Spleen (tissue), 7 donors: ENCODE measurements at regions not wholly inside any gene's neighbourhood (a gene's known extent, or its start where the extent isn't known, plus 50 kb on each side); places are given as distances from the start of the nearest gene placed in this dataset.

Experiments used
- CTCF ChIP-seq, 11 experiments: fragments of 200-600 bp in 7 of 11; fragments of 450-650 bp in 4 of 11; sonication (generic) in 4 of 11; IDR thresholded peaks in 8 of 11; conservative IDR thresholded peaks in 3 of 11; 1 replicate in 7 of 11; 2 replicates in 4 of 11; pipeline versions ENCODE4 v1.4.0 to v1.8.0; 2016 to 2021; ENCODE audit warnings: antibody characterized with exemption in 11 of 11, inconsistent platforms in 4 of 11, mild to moderate bottlenecking in 1 of 11
- POLR2AphosphoS5 ChIP-seq, 3 donors: sonication (generic); formaldehyde crosslinking; IDR thresholded peaks; one replicate each; pipeline ENCODE4 v1.5.1; 2017; ENCODE audit warnings: antibody characterized with exemption in 3 of 3
- donor health status: DM: no; HTN: no; CAD: no; lungs with moderate emphysema.
- donor health status: DM: no; HTN: no; CAD: no.
- donor health status: DM: no; HTN: no; CAD: no.

- TF ChIP-seq CTCF (IDR thresholded peaks at IDR 0.05 in 8 of 11, conservative IDR thresholded peaks at IDR 0.05 in 3 of 11), result no peak
- no peak for TF ChIP-seq POLR2AphosphoS5 (IDR thresholded peaks at IDR 0.05)
Measured at GRCh38 chr3:69628951-69629350, 110.3 kb upstream of the MITF start.
